ENCODE measurements at regions not wholly inside any gene's neighbourhood (a gene's known extent, or its start where the extent isn't known, plus 50 kb on each side); places are given as distances from the start of the nearest gene placed in this dataset.
A peak's percentile ranks its signal among the peaks of the same experiment; 100 is the strongest.
"Not testable (repeated sequence)": the region's sequence is repeated elsewhere in the genome, so short reads cannot be mapped to it uniquely, and the experiment has no call there.

GRCh38 chr2:22350621-22351020 lies 1034.4 kb upstream of the KLHL29 start:
- DNase-seq = no peak

- peak; percentile 15 to 48 for DNase-seq
Measured at GRCh38 chr2:22355816-22356433, 1029.1 kb upstream of the KLHL29 start.

GRCh38 chr2:22359071-22359672 lies 1025.8 kb upstream of the KLHL29 start:
- no peak for DNase-seq

GRCh38 chr2:22360735-22361374 lies 1024.1 kb upstream of the KLHL29 start:
- no peak for DNase-seq

GRCh38 chr2:22361571-22361970 lies 1023.4 kb upstream of the KLHL29 start:
- no peak for DNase-seq

GRCh38 chr2:22375096-22375495 lies 1009.9 kb upstream of the KLHL29 start:
- no peak for DNase-seq

- no peak for DNase-seq
Measured at GRCh38 chr2:22377268-22377667, 1007.7 kb upstream of the KLHL29 start.

GRCh38 chr2:22382479-22383169 lies 1002.4 kb upstream of the KLHL29 start:
- no peak for DNase-seq

GRCh38 chr2:22397847-22398246 lies 987.1 kb upstream of the KLHL29 start:
- DNase-seq = no peak

- no peak for DNase-seq
Measured at GRCh38 chr2:22403748-22404147, 981.2 kb upstream of the KLHL29 start.

- DNase-seq = no peak
Measured at GRCh38 chr2:22406625-22407024, 978.4 kb upstream of the KLHL29 start.

GRCh38 chr2:22420076-22420475 lies 964.9 kb upstream of the KLHL29 start:
- no peak for DNase-seq

- peak in 1 of 2 donors; percentile 5 for DNase-seq
Measured at GRCh38 chr2:22442051-22442450, 942.9 kb upstream of the KLHL29 start.

- DNase-seq = no peak
Measured at GRCh38 chr2:22444281-22444680, 940.7 kb upstream of the KLHL29 start.

- DNase-seq = no peak
Measured at GRCh38 chr2:22449696-22450095, 935.3 kb upstream of the KLHL29 start.

GRCh38 chr2:22450831-22451230 lies 934.1 kb upstream of the KLHL29 start:
- DNase-seq = no peak

- peak in 1 of 2 donors; percentile 7 for DNase-seq
Measured at GRCh38 chr2:22454826-22455485, 930.0 kb upstream of the KLHL29 start.

GRCh38 chr2:22458440-22458839 lies 926.5 kb upstream of the KLHL29 start:
- DNase-seq = no peak

- DNase-seq = not testable (repeated sequence)
Measured at GRCh38 chr2:22475103-22475502, 909.9 kb upstream of the KLHL29 start.

- DNase-seq = no peak
Measured at GRCh38 chr2:22478329-22478728, 906.6 kb upstream of the KLHL29 start.

GRCh38 chr2:22481486-22482259 lies 903.3 kb upstream of the KLHL29 start:
- DNase-seq = no peak
